ENCODE measurements at regions not wholly inside any gene's neighbourhood (a gene's known extent, or its start where the extent isn't known, plus 50 kb on each side); places are given as distances from the start of the nearest gene placed in this dataset.

GRCh38 chr22:49427341-49427740, 400.3 kb downstream of the BRD1 start:
- no peaks in the 10 kb centered on the region for H3K4me1 Mint-ChIP-seq
- Histone ChIP-seq H4K20me1 (ENCODE audit: control insufficient read depth, insufficient read depth, low read length, poor library complexity, severe bottlenecking) (no peaks in the 10 kb centered on the region), H3K36me3 (replicated peaks in 1 of 2; ENCODE audit: control extremely low read depth in 1 of 2, control insufficient read depth in 1 of 2, extremely low read depth in 1 of 2, insufficient read depth in 2 of 2, low read length in 1 of 2) (no peaks in the 10 kb centered on the region), H2AFZ (ENCODE audit: insufficient read depth, low read depth, low read length, poor library complexity, severe bottlenecking) (no peak overlapping the region), H3K9ac (ENCODE audit: low read length) (no peak overlapping the region), H3K27ac (ENCODE audit: low read length in 2 of 2) (no peak overlapping the region), H3K4me2 (replicated peaks; ENCODE audit: low read depth, low read length, poor library complexity, severe bottlenecking) (no peak overlapping the region), H3K79me2 (ENCODE audit: control insufficient read depth, insufficient read depth, low read length) (no peaks in the 10 kb centered on the region), H3K4me1 (ENCODE audit: control insufficient read depth in 2 of 2, insufficient read depth in 2 of 2, low read length in 2 of 2) (no peaks in the 10 kb centered on the region), H3K4me3 (ENCODE audit: control extremely low read depth in 1 of 5, extremely low read depth in 1 of 5, insufficient read depth in 1 of 5, low read depth in 2 of 5, low read length in 4 of 5) (no peak overlapping the region), H3K9me3 (ENCODE audit: control extremely low read depth in 1 of 3, control insufficient read depth in 2 of 3, insufficient read depth in 1 of 3, low read length in 2 of 3) (no peaks in the 10 kb centered on the region), H3K27me3 (replicated peaks in 1 of 4; ENCODE audit: control extremely low read depth in 1 of 4, control insufficient read depth in 3 of 4, insufficient read depth in 4 of 4, low read length in 3 of 4) (no peaks in the 10 kb centered on the region)
- no peak for ATAC-seq (ENCODE audit: low read depth)
- peaks cover 14% of the 10 kb centered on the region for H3K27me3 Mint-ChIP-seq
- ChIA-PET CTCF (no interaction called here), POLR2A (no interaction called here)
- intact Hi-C loops (cut with micrococcal nuclease) = no loop called here
- 71% methylated on average over 5 of the region's 5 CpGs for WGBS (ENCODE audit: insufficient coverage)
- no peak for DNase-seq
- no peak overlapping the region for H3K4me3 Mint-ChIP-seq
- H3K9me3 Mint-ChIP-seq (ENCODE audit: insufficient read depth) = no peaks in the 10 kb centered on the region
- no peak for TF ChIP-seq EZH2 (IDR thresholded peaks at IDR 0.05; ENCODE audit: borderline replicate concordance, insufficient read depth, low read depth, low read length, poor library complexity, severe bottlenecking)
- no peak for TF ChIP-seq CTCF (IDR thresholded peaks at IDR 0.05)
- no peak overlapping the region for H3K27ac Mint-ChIP-seq

DNA sequence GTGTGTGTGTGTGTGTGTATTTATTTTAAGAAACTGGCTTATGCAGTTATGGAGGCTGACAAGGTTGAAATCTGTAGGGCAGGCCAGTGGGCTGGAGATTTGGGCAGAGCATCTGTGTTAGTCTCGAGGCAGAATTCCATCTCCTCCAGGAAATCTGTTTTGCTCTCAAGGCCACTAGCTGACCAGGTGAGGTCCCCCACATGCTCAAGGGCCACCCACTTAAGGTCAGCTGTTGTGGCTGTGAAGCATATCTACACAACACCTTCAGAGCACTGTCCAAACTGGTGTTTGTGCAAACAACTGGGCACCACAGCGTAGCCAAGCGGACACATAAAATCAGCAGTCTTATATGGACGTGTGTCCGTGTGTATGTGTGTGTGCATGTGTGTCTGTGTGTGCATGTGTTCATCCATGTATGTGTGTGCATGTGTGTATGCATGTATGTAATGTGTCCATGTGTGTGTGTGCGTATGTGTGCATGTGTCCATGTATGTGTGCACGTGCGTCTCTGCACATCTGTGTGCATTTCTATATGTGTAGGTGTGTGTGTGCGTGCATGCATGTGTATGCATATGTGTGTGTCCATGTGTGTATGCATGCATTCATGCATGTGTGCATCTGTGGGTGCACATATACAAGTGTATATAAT, 400.9 kb downstream of the BRD1 start:
- no peak overlapping the region for H3K4me2 ChIP-seq (replicated peaks; ENCODE audit: low read depth, low read length, poor library complexity, severe bottlenecking)
- TF ChIP-seq CTCF (IDR thresholded peaks at IDR 0.05) (no peak), EZH2 (IDR thresholded peaks at IDR 0.05; ENCODE audit: borderline replicate concordance, insufficient read depth, low read depth, low read length, poor library complexity, severe bottlenecking) (no peak)
- peaks cover 14% of the 10 kb centered on the region for H3K27me3 Mint-ChIP-seq
- H3K36me3 ChIP-seq (replicated peaks in 1 of 2; ENCODE audit: control extremely low read depth in 1 of 2, control insufficient read depth in 1 of 2, extremely low read depth in 1 of 2, insufficient read depth in 2 of 2, low read length in 1 of 2) = no peaks in the 10 kb centered on the region
- ChIA-PET CTCF (no interaction called here), POLR2A (no interaction called here)
- no peaks in the 10 kb centered on the region for H3K27me3 ChIP-seq (replicated peaks in 1 of 4; ENCODE audit: control extremely low read depth in 1 of 4, control insufficient read depth in 3 of 4, insufficient read depth in 4 of 4, low read length in 3 of 4)
- H2AFZ ChIP-seq (ENCODE audit: insufficient read depth, low read depth, low read length, poor library complexity, severe bottlenecking) = no peak overlapping the region
- H3K27ac ChIP-seq (ENCODE audit: low read length in 2 of 2) = no peak overlapping the region
- DNase-seq = no peak
- no peaks in the 10 kb centered on the region for H3K79me2 ChIP-seq (ENCODE audit: control insufficient read depth, insufficient read depth, low read length)
- no peak overlapping the region for H3K4me3 Mint-ChIP-seq
- H3K4me3 ChIP-seq (ENCODE audit: control extremely low read depth in 1 of 5, extremely low read depth in 1 of 5, insufficient read depth in 1 of 5, low read depth in 2 of 5, low read length in 4 of 5) = no peak overlapping the region
- no peaks in the 10 kb centered on the region for H3K4me1 ChIP-seq (ENCODE audit: control insufficient read depth in 2 of 2, insufficient read depth in 2 of 2, low read length in 2 of 2)
- no peak overlapping the region for H3K27ac Mint-ChIP-seq
- no peaks in the 10 kb centered on the region for H3K9me3 Mint-ChIP-seq (ENCODE audit: insufficient read depth)
- H3K4me1 Mint-ChIP-seq = no peaks in the 10 kb centered on the region
- H4K20me1 ChIP-seq (ENCODE audit: control insufficient read depth, insufficient read depth, low read length, poor library complexity, severe bottlenecking) = no peaks in the 10 kb centered on the region
- no peaks in the 10 kb centered on the region for H3K9me3 ChIP-seq (ENCODE audit: control extremely low read depth in 1 of 3, control insufficient read depth in 2 of 3, insufficient read depth in 1 of 3, low read length in 2 of 3)
- intact Hi-C loops (cut with micrococcal nuclease) = no loop called here
- H3K9ac ChIP-seq (ENCODE audit: low read length) = no peak overlapping the region
- 93% methylated on average over 9 of the region's 9 CpGs for WGBS (ENCODE audit: insufficient coverage)
- no peak for ATAC-seq (ENCODE audit: low read depth)
